NK-92 (cell line): ENCODE measurements at regions not wholly inside any gene's neighbourhood (a gene's known extent, or its start where the extent isn't known, plus 50 kb on each side); places are given as distances from the start of the nearest gene placed in this dataset.
"Not testable (repeated sequence)": the region's sequence is repeated elsewhere in the genome, so short reads cannot be mapped to it uniquely, and the experiment has no call there.

ENCODE experiments used
- DNase-seq: peaks from one replicate; lab custom pipeline; 2025; ENCODE audit not compliant: unreplicated experiment; lab: John Stamatoyannopoulos, UW

GRCh38 chr3:62926494-62926893, 51.3 kb upstream of the CADPS start:
- DNase-seq = no peak

- DNase-seq = no peak
Observed at GRCh38 chr3:62928256-62928655, 53.0 kb upstream of the CADPS start.

DNA sequence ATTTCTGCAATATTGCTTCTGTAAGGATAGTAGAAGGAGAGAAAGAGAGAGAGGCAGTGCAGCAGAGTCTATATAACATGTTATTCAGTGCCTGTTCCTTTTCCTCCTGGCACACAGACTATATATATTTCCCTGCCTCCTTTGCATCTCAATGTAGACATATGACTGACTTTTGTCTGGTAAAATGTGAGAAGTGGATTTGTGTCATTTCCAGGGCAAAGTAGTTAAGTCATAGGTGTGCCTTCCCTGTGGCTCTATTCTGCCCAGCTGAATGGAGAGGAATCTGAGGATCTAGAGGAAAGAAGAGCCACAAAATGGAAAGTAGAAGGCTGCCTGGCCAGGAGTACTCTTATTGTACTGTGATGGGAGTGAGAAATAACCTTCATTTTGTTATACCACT, 54.6 kb upstream of the CADPS start:
- no peak for DNase-seq

DNA sequence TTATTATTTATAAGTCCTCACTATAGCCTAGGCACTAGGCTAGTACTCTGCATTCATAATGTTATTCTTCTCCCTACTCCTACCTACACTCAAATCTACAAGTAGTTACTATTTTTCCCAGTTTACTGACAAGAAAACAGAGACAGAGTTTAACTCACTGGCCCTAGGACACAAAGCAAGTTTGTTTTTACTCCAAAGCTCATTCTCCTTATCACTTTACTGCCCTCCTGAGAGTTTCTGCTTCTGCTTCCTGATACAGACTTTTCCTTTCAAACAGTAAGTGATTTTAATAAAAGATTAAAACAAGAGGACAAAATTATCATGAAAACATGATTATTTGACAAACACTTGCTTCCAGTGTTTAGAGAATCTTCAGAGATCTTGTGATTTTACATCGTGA, 60.6 kb upstream of the CADPS start:
- no peak for DNase-seq

DNA sequence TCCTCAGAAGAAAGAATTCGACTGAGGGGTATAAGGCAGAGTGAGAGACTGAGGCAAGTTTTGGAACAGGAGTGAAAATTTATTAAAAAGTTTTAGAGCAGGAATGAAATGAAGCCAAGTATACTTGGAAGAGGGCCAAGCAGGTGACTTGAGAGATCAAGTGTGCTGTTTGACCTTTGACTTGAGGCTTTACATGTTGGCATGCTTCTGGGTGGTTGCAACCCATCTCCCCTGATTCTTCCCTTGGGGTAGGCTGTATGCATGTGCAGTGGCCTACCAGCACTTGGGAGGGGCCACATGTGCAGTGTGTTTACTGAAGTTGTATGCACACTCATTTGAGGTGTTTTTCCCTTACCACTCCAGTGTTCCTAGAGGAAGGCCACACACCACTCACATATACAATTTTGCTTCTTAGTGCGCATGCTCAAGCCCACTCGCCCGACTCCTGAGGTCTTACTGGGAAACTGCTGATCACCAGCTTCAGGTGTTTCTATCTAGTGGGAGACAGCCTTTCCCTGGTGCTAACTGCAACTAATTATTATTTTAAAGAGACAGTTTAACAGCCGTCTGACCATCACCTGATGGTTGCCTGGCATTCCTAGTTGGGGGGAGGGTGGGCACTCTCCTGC, 61.5 kb upstream of the CADPS start:
- no peak for DNase-seq

GRCh38 chr3:62938583-62938982, 63.4 kb upstream of the CADPS start:
- DNase-seq = no peak

DNA sequence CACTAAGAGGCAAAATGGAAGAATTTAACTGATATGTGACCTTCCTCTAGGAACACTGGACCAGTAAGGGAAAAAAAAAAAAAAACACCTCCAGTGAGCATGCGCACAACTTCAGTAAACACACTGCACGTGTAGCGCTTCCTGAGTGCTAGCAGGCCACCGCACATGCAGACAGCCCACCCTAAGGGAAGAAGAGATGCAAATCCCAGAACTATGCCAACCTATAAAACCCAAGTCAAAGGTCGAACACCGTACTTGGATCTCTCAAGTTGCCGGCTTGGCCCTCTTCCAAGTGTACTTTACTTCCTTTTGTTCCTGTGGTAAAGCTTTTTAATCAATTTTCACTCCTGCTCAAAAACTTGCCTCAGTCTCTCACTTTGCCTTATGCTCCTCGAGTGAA, 64.5 kb upstream of the CADPS start:
- no peak for DNase-seq

GRCh38 chr3:62940771-62941563, 65.8 kb upstream of the CADPS start:
- DNase-seq = no peak

DNA sequence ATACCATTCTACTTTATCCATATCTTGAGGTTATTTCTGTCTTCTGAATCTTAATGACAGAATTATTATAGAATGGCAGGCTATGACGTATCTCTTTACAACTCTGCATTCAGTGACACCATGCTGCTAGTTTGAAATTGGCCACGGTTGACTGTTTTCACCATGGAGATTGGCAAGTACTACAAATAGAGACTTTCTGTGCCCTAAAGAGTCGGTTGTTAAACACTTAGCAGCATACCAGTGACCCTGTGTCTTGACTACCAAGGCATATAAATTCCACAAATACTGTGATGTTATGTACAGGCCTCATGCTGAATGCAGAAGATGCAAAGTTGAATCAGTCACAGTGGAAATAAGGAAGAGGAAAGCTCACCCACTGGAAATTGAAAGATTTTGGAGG, 67.0 kb upstream of the CADPS start:
- DNase-seq = no peak

DNA sequence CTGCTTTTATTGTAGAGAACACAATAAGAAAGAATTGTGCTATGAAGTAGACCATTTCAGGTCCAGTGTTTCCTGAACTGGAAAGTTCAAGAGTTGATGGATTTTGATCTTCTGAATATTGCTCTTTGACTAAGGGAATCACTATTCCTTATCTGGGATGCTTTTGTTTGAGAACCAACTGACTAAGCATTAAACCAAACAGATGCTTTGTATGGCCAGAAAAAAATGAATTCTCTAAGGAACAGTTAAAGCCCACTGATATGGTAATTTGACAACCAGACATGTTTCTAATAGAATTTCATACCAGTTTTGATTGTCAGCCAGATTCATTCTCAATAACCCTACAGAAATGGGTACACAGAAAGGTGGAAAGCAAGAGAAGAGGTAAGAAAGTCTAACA, 67.5 kb upstream of the CADPS start:
- no peak for DNase-seq

GRCh38 chr3:62948921-62949320, 73.7 kb upstream of the CADPS start:
- DNase-seq = no peak

GRCh38 chr3:62950210-62950609, 75.0 kb upstream of the CADPS start:
- DNase-seq = no peak

- no peak for DNase-seq
Observed at GRCh38 chr3:62951037-62951613, 75.9 kb upstream of the CADPS start.

DNA sequence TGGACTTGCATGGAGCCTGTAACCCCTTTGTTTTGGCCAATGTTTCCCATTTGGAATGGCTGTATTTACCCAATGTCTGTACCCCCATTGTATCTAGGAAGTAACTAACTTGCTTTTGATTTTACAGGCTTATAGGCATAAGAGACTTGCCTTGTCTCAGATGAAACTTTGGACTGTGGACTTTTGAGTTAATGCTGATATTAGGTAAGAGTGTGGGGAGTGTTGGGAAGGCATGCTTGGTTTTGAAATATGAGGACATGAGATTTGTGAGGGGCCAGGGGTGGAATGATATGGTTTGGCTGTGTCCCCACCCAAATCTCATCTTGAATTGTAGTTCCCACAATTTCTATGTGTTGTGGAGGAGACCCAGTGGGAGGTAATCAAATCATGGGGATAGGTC, 76.7 kb upstream of the CADPS start:
- not testable (repeated sequence) for DNase-seq

GRCh38 chr3:62954580-62954979, 79.4 kb upstream of the CADPS start:
- DNase-seq = no peak

- DNase-seq = no peak
Observed at GRCh38 chr3:62955126-62955525, 79.9 kb upstream of the CADPS start.

- no peak for DNase-seq
Observed at GRCh38 chr3:62956411-62956810, 81.2 kb upstream of the CADPS start.

- no peak for DNase-seq
Observed at GRCh38 chr3:62961874-62962556, 86.8 kb upstream of the CADPS start.

- no peak for DNase-seq
Observed at GRCh38 chr3:62962714-62963113, 87.5 kb upstream of the CADPS start.

DNA sequence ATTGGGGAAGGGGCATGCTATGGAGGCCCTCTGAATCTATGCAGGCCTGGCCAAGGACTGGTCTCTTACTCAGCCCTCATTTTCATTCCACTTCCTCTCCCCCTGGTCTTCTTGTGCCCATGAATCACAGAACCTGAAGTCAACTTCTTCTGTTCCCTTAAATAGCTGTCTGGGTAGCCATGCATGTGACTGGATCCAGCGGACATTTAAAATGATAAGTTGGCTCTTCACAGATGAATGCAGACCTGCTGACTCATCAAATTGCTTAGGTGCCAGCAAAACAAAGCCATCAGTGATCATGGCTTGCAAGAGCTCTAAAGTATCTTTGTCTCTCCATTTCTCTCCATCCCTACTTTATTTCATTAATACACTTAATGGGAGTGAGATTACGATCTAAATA, 90.1 kb upstream of the CADPS start:
- DNase-seq = no peak

- no peak for DNase-seq
Observed at GRCh38 chr3:62968128-62968527, 92.9 kb upstream of the CADPS start.

GRCh38 chr3:62970648-62971047, 95.4 kb upstream of the CADPS start:
- DNase-seq = no peak
